T-cell (primary cell): ENCODE measurements at regions not wholly inside any gene's neighbourhood (a gene's known extent, or its start where the extent isn't known, plus 50 kb on each side); places are given as distances from the start of the nearest gene placed in this dataset.

ENCODE experiments used
- ATAC-seq, 4 experiments: fragments of 200-7000 bp in 3 of 4; fragments of 150-1000 bp in 1 of 4; cut with Tn5 transposase; replicated peaks in 1 of 4; 1 replicate in 3 of 4; 2 replicates in 1 of 4; pipeline ENCODE4 v1.10.0; 2021; ENCODE audit warnings: moderate library complexity in 3 of 4, mild to moderate bottlenecking in 2 of 4, moderate number of reproducible peaks in 1 of 4
- CTCF ChIA-PET, 2 donors: fragments of 300-600 bp; sonication (Branson Sonifier 250); formaldehyde crosslinking; loops; one replicate each; lab custom pipeline; 2022; ENCODE audit warnings: antibody characterized with exemption in 2 of 2; lab: Charles Lee
- POLR2A ChIA-PET, 2 donors: fragments of 300-600 bp; sonication (Branson Sonifier 250); formaldehyde crosslinking; loops; one replicate each; lab custom pipeline; 2022; ENCODE audit warnings: antibody characterized with exemption in 2 of 2; lab: Charles Lee
- DNase-seq, 35 experiments: peaks; one replicate each; pipeline versions ENCODE4 v3.0.0 to v3.0.0-alpha.2; 2013 to 2023
- H3K27ac ChIP-seq: one replicate; pipeline ENCODE4 v1.5.1; 2013; ENCODE audit warnings: low read length
- H3K27me3 ChIP-seq, 2 experiments: replicated peaks in 1 of 2; 1 replicate in 1 of 2; 2 replicates in 1 of 2; pipeline versions ENCODE4 v1.6.1 to v1.7.0; 2013; ENCODE audit warnings: low read length in 1 of 2, mixed read lengths in 1 of 2; ENCODE audit not compliant: control insufficient read depth in 2 of 2, insufficient read depth in 2 of 2; ENCODE audit errors: extremely low read depth in 1 of 2
- H3K36me3 ChIP-seq, 2 donors: 1 replicate in 1 of 2; 2 replicates in 1 of 2; pipeline versions ENCODE4 v1.6.1 to v1.7.0; 2013; ENCODE audit warnings: low read length in 1 of 2; ENCODE audit not compliant: control insufficient read depth in 2 of 2, insufficient read depth in 1 of 2; ENCODE audit errors: extremely low read depth in 1 of 2
- H3K4me1 ChIP-seq, 2 experiments: 1 replicate in 1 of 2; 2 replicates in 1 of 2; pipeline versions ENCODE4 v1.6.1 to v1.7.0; 2013; ENCODE audit warnings: low read length in 2 of 2, mixed read lengths in 1 of 2; ENCODE audit not compliant: insufficient read depth in 2 of 2, control insufficient read depth in 1 of 2; ENCODE audit errors: extremely low read depth in 1 of 2
- H3K4me3 ChIP-seq, 2 donors: 1 replicate in 1 of 2; 2 replicates in 1 of 2; pipeline versions ENCODE4 v1.5.1 to v1.7.0; 2013; ENCODE audit warnings: mild to moderate bottlenecking in 2 of 2, low read length in 1 of 2, moderate library complexity in 1 of 2; ENCODE audit not compliant: control insufficient read depth in 1 of 2; ENCODE audit errors: extremely low read depth in 1 of 2
- H3K9me3 ChIP-seq: 2 replicates; pipeline ENCODE4 v1.7.0; 2013
- H3K27ac Mint-ChIP-seq, 2 donors: one replicate each; pipeline ENCODE4 v1.8.0; 2020 to 2021; ENCODE audit warnings: mild to moderate bottlenecking in 2 of 2, mixed read lengths in 2 of 2
- H3K27me3 Mint-ChIP-seq, 2 donors: one replicate each; pipeline ENCODE4 v1.8.0; 2021 to 2022; ENCODE audit warnings: mixed read lengths in 2 of 2
- H3K36me3 Mint-ChIP-seq: one replicate; pipeline ENCODE4 v1.8.0; 2021; ENCODE audit warnings: mixed read lengths
- H3K4me1 Mint-ChIP-seq, 3 donors: one replicate each; pipeline ENCODE4 v1.8.0; 2020 to 2022; ENCODE audit warnings: mixed read lengths in 3 of 3, mild to moderate bottlenecking in 1 of 3
- H3K4me3 Mint-ChIP-seq, 3 donors: one replicate each; pipeline ENCODE4 v1.8.0; 2020 to 2022; ENCODE audit warnings: mild to moderate bottlenecking in 3 of 3, mixed read lengths in 3 of 3, moderate library complexity in 3 of 3
- H3K9me3 Mint-ChIP-seq, 3 donors: one replicate each; pipeline ENCODE4 v1.8.0; 2020 to 2022; ENCODE audit warnings: mixed read lengths in 3 of 3
- WGBS: methylation state at CpG from one replicate; pipeline ENCODE4 v1.1.5; 2013; ENCODE audit warnings: missing lambda C conversion rate; ENCODE audit not compliant: insufficient coverage; 5-methylcytosine and 5-hydroxymethylcytosine counted together

DNA sequence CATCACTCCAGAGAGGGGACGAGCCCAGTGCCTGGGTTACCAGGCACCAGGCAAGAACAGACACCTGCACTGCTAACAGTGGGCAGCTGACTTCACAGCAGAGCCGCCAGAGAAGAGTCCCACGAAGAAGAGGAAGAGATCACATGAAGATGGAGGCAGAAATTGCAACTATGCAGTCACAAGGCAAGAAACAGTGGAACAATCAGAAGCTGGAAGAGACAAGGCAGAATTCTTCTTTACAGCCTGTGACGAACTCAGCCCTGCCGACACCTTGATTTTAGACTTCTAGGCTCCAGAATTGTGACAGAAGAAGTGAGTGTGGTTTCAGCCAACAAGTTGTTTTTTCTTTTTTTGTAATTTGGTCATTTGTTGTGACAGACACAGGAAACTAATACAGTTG, 59.2 kb downstream of the IL12A start:
- CTCF ChIA-PET, result no interaction called here
- H3K4me1 Mint-ChIP-seq, result no peaks in the 10 kb centered on the region
- 51% methylated on average over 4 of the region's 5 CpGs for WGBS

DNA sequence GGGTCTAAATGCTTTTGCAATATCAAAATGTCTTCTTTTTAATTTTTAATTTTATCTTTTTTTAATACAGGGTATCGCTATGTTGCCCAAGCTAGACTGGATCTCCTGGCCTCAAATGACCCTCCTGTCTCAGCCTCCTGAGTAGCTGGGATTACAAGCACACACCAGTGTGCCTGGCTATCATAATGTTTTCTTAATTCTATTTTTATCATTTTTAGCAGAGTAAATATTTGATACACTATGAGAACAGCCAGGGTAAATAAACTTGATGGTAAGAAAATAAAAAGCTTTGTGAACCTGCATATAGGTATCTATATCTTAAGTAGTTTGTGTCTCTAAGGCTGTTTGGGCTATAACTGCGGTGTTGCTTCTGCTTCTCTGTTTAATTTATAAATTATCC, 60.4 kb downstream of the IL12A start:
- Histone ChIP-seq H3K4me3 (no peak overlapping the region), H3K9me3 (no peaks in the 10 kb centered on the region), H3K36me3 (no peaks in the 10 kb centered on the region), H3K4me1 (no peaks in the 10 kb centered on the region), H3K27me3 (peaks cover 0 to 2% of the 10 kb centered on the region in 2 experiments), H3K27ac (no peak overlapping the region)
- Mint-ChIP-seq H3K4me1 (no peaks in the 10 kb centered on the region), H3K4me3 (no peak overlapping the region), H3K27ac (no peak overlapping the region), H3K36me3 (no peaks in the 10 kb centered on the region), H3K27me3 (peaks cover 4 to 5% of the 10 kb centered on the region in 2 donors), H3K9me3 (peaks cover 0 to under 1% (median 0%) of the 10 kb centered on the region in 3 donors)
- no peak for DNase-seq
- ATAC-seq, result no peak
- WGBS, result no CpG with 5 or more reads among the region's 2 CpGs
- CTCF ChIA-PET, result interaction anchor here in 1 of 2 donors (0.6 kb wide), 1 partner anchor 125 kb away, joined by 3 read pairs; no protein-coding TSS in a partner anchor
- POLR2A ChIA-PET, result no interaction called here

More for the DNA sequence above, 59.2 kb downstream of the IL12A start:
- Mint-ChIP-seq H3K9me3 (peaks cover 2 to 7% (median 3%) of the 10 kb centered on the region in 3 donors), H3K27ac (no peak overlapping the region), H3K36me3 (no peaks in the 10 kb centered on the region), H3K27me3 (peaks cover 0 to 3% of the 10 kb centered on the region in 2 donors), H3K4me3 (no peak overlapping the region)
- H3K36me3 ChIP-seq, result no peaks in the 10 kb centered on the region
- no peaks in the 10 kb centered on the region for H3K4me1 ChIP-seq
- H3K27ac ChIP-seq, result no peak overlapping the region
- H3K4me3 ChIP-seq, result no peak overlapping the region
- ATAC-seq, result no peak
- DNase-seq, result no peak
- peaks cover 0 to 2% of the 10 kb centered on the region in 2 experiments for H3K27me3 ChIP-seq
- POLR2A ChIA-PET, result no interaction called here
- no peaks in the 10 kb centered on the region for H3K9me3 ChIP-seq

DNA sequence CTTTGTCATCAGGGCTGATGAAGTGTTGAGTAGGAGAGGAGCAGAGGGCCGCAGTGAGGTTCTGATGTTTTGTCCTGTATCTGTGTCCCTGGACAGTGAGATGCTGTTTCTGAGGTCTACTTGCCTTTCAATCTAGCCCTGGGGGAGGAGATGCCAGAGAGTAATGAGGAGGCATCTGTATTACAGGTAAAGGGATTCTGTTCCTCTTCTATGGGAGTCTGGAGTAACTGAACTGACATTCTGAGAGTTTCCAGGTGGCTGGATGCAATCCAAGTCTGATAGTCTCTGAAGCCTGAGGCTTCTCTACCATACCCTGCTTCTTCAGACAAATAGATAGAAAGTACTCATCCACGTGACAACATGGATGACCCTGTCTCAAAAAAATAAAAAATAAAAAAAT, 60.9 kb downstream of the IL12A start:
- Mint-ChIP-seq H3K27ac (no peak overlapping the region), H3K4me1 (no peaks in the 10 kb centered on the region), H3K4me3 (no peak overlapping the region), H3K36me3 (no peaks in the 10 kb centered on the region), H3K27me3 (peaks cover 7 to 10% of the 10 kb centered on the region in 2 donors), H3K9me3 (no peaks in the 10 kb centered on the region)
- Histone ChIP-seq H3K4me3 (no peak overlapping the region), H3K9me3 (no peaks in the 10 kb centered on the region), H3K4me1 (no peaks in the 10 kb centered on the region), H3K36me3 (no peaks in the 10 kb centered on the region), H3K27me3 (peaks cover 0 to 2% of the 10 kb centered on the region in 2 experiments), H3K27ac (no peak overlapping the region)
- no peak for DNase-seq
- WGBS, result 78% methylated on average over 2 of the region's 2 CpGs
- ATAC-seq, result no peak
- ChIA-PET POLR2A (no interaction called here), CTCF (interaction anchor here in 1 of 2 donors (0.6 kb wide), 1 partner anchor 126 kb away, joined by 3 read pairs; no protein-coding TSS in a partner anchor)

DNA sequence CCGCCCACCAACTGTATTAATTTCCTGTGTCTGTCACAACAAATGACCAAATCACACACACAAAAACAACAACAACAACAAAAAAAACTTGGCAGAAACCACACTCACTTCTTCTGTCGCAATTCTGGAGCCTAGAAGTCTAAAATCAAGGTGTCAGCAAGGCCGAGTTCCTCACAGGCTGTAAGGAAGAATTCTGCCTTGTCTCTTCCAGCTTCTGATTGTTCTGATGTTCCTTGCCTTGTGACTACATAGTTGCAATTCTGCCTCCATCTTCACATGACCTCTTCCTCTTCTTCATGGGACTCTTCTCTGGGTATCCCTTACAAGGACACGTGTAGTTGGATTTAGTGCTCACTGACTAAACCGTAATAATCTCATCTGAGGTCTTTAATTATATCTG, 61.4 kb downstream of the IL12A start:
- ChIA-PET POLR2A (no interaction called here), CTCF (no interaction called here)
- Histone ChIP-seq H3K4me1 (no peaks in the 10 kb centered on the region), H3K9me3 (no peaks in the 10 kb centered on the region), H3K36me3 (no peaks in the 10 kb centered on the region), H3K27ac (no peak overlapping the region), H3K4me3 (no peak overlapping the region), H3K27me3 (peaks cover 0 to 2% of the 10 kb centered on the region in 2 experiments)
- Mint-ChIP-seq H3K36me3 (no peaks in the 10 kb centered on the region), H3K9me3 (no peaks in the 10 kb centered on the region), H3K4me1 (no peaks in the 10 kb centered on the region), H3K4me3 (no peak overlapping the region), H3K27ac (no peak overlapping the region), H3K27me3 (peaks cover 8 to 12% of the 10 kb centered on the region in 2 donors)
- DNase-seq, result no peak
- 82% methylated on average over 5 of the region's 5 CpGs for WGBS
- no peak for ATAC-seq

DNA sequence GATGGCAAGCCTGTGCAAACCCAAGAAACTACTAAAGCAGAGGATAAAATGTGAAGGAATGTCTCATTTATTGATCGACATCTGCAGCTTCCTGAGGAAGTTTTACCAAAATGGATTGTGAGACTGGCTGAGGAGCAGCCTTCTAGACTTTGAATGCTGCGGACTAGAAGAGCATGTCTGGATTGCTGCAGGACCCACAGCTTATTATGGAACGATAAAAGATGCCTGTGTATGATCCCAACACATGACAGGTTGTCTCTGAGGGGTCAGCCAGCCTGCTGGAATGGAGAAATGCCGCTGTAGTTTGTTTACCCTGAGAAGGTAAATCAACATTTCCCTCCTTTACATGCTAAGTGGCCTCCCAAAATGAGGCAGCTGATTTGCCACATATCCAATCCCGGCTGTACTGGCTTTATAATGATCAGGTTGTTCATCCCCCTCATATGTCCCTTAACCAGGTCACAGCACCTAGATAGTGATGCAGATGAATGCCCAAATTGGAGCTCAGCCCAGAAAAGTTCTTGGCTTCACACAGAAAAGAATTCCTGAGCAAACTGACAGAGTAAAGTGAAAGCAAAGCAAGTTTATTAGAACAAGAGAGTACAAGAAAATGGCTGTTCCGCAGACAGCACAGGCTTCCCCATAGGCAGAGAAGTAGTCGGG, 63.9 kb downstream of the IL12A start:
- ChIA-PET CTCF (no interaction called here), POLR2A (no interaction called here)
- Histone ChIP-seq H3K4me1 (no peaks in the 10 kb centered on the region), H3K27ac (no peak overlapping the region), H3K36me3 (no peaks in the 10 kb centered on the region), H3K4me3 (no peak overlapping the region), H3K9me3 (no peaks in the 10 kb centered on the region), H3K27me3 (peaks cover 0 to 5% of the 10 kb centered on the region in 2 experiments)
- H3K4me3 Mint-ChIP-seq, result no peak overlapping the region
- no peaks in the 10 kb centered on the region for H3K9me3 Mint-ChIP-seq
- WGBS, result 75% methylated on average over 5 of the region's 7 CpGs
- H3K27ac Mint-ChIP-seq, result no peak overlapping the region
- DNase-seq (no peak), ATAC-seq (no peak)
- no peaks in the 10 kb centered on the region for H3K36me3 Mint-ChIP-seq
- H3K4me1 Mint-ChIP-seq, result no peaks in the 10 kb centered on the region
- H3K27me3 Mint-ChIP-seq, result peaks cover 8 to 12% of the 10 kb centered on the region in 2 donors

DNA sequence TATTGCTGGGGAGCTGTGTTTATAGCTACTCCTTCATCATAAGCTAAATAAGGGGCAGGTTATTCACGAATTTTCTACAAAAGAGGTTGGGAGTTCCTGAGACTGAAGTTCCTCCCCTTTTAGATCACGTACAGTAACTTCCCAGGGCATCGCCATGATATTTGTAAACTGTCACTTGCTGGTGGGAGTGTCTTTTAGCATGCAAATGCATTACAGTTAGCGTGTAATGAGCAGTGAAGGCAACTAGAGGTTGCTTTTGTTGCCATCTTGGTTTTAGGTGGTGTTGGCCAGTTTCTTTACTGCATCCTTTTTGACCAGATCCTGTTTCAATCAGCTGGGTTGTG, 64.4 kb downstream of the IL12A start:
- WGBS, result 86% methylated on average over 1 of the region's 4 CpGs
- Mint-ChIP-seq H3K27ac (no peak overlapping the region), H3K27me3 (peaks cover 8 to 12% of the 10 kb centered on the region in 2 donors), H3K36me3 (no peaks in the 10 kb centered on the region), H3K9me3 (no peaks in the 10 kb centered on the region), H3K4me3 (no peak overlapping the region), H3K4me1 (no peaks in the 10 kb centered on the region)
- ATAC-seq (no peak), DNase-seq (no peak)
- CTCF ChIA-PET, result interaction anchor here in 1 of 2 donors (0.7 kb wide), 1 partner anchor 155 kb away, joined by 4 read pairs; no protein-coding TSS in a partner anchor
- H3K27ac ChIP-seq, result no peak overlapping the region
- POLR2A ChIA-PET, result no interaction called here
- H3K4me3 ChIP-seq, result no peak overlapping the region
- no peaks in the 10 kb centered on the region for H3K9me3 ChIP-seq
- H3K36me3 ChIP-seq, result no peaks in the 10 kb centered on the region
- peaks cover 0 to 5% of the 10 kb centered on the region in 2 experiments for H3K27me3 ChIP-seq
- H3K4me1 ChIP-seq, result no peaks in the 10 kb centered on the region
